Fibroblast of skin of scalp (primary cell): ENCODE measurements at regions not wholly inside any gene's neighbourhood (a gene's known extent, or its start where the extent isn't known, plus 50 kb on each side); places are given as distances from the start of the nearest gene placed in this dataset.
"Not testable (repeated sequence)": the region's sequence is repeated elsewhere in the genome, so short reads cannot be mapped to it uniquely, and the experiment has no call there.

Experiments
- DNase-seq: peaks from one replicate; pipeline ENCODE4 v3.0.0-alpha.2; 2013

DNA sequence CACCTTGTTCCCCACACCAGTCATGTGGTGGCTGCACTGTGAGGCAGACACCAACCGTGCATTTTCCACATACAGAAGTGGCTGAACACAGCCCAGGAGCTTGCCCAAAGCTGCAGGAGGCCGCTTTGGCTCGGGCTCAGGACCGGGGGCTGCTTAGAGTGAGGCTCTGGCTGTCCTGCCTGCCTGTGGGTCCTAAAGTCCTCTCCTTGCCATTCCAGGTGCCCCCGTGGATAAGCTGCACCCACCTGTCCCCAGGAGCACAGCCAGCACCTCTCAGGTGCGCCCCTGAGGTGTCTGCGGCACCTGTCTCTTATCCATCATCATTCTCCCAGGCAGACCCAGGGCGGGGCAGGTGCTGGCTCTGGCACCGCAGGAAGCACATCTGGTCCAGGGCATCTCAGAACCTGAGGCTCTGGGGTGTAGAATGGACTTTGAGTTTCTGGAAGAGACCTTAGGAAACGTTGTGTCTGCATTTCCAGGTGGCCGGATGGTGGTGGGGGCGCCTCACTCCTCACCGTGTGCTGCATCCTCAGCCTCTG, 180.5 kb upstream of the ZNF469 start:
- no peak for DNase-seq

GRCh38 chr16:88202856-88203681, 179.7 kb upstream of the ZNF469 start:
- DNase-seq, result not testable (repeated sequence)

DNA sequence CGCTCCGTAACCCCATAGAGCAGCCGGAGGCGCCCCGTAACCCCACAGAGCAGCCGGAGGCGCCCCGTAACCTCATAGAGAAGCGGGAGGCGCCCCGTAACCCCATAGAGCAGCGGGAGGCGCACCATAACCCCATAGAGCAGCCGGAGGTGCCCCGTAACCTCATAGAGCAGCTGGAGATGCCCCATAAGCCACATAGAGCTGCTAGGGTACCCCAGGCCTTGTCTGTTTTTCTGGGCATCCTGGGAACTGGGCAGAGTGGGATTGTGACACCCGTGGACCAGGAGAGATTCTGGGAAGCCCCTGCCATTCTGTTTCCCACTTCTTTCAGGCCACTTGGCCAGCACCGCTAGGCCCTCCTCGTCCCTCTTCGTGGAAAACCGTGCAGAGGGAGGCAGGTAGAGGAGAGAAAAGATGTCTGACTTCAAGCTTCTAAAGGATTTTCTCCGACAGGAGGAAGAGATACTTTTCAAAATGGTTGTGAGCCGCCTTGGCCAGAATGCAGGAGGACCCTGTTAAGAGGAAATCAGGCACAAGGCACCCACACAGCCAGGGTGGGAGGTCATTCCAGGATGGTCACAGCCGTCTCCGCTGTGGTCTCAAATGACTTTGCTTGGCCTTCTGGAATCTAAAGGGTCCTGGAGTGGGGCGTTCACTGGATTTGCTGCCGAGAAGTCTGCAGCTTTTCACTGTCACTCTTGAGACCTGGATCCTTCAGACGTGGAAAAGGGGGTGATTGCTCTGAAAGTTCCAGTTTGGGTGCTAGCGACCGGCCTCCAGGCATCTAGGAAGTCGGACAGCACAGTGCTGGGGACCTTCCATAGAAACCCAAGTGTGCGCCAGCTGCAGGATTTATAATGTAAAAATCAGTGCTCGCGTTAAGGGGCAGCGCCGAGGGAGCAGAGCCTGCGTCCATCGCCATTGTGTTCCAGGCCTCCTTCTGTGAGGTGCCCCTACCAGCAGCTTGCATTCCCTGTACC, 178.3 kb upstream of the ZNF469 start:
- DNase-seq, result not testable (repeated sequence)

DNA sequence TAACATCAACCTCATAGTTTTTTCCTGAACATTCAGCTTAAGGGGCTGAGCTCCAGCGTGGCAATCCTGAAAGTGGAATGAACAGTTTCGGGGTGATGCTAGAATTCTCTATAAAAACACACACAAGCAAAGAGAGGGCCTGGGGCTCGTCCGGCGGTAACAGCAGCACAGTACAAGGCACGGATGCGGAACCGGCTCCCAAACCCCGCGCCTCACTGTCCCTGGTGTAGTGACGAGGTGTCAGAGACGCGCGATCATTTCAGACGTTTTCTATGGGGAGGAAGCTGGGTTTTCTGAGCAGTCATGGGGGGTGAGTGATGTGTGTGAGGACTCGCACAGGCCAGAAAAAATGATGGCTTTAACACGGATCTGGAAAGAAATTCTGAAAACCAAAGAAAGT, 177.3 kb upstream of the ZNF469 start:
- not testable (repeated sequence) for DNase-seq

GRCh38 chr16:88206006-88206405, 176.8 kb upstream of the ZNF469 start:
- DNase-seq, result not testable (repeated sequence)

DNA sequence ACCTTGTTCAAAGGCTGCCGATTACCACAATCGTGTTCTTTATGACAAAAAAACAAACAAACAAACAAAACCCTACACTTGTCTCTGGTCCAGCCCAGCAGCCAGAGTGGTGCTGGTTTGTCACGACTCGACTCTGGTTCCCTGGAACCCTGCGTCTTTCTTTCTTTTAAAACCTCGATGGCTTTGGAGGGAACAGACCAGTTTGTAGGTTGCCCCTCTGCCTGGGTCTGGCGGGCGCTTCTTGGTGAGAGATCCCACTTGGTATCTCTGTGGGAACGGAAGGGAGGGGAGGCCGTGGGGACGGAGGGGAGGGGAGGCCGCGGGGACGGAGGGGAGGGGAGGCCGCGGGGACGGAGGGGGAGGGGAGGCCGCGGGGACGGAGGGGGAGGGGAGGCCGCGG, 176.2 kb upstream of the ZNF469 start:
- DNase-seq, result not testable (repeated sequence)

- DNase-seq, result no peak
Measured at GRCh38 chr16:88208112-88208511, 174.6 kb upstream of the ZNF469 start.

DNA sequence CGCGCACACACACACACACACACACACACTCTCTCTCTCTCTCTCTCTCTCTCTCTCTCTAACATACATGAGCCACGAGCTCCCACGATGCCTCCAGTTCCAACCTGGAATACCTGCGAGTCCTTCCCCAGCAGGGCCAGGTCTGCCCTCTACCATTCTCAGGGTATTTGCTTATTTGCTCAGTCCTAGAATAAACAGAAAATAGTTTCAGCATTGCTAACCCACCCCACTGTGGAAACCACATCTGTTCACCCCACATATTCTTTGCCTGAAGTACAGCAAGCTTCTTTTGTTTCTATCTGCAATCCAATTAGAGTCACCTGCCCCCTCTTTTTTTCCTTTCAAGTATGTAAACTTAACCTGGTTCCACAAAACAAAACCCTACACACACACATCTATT, 174.0 kb upstream of the ZNF469 start:
- not testable (repeated sequence) for DNase-seq

DNA sequence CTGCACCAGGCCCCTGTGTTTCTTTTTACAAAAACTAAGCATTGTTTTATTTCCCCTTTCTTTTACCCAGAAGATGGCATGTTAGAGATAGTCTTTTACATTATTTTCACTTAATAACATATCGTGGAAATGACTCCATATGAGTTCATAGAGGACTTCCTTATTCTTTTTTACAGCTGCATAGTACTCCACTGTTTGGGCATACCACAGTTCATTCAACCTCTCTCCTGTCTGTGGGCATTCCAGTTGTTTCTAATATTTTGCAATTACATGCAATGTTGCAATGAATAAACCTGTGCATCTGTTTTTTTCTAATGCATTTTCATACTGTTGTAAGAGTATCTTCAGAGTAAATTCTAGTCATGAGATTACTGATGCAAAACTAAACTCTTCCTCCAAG, 173.2 kb upstream of the ZNF469 start:
- DNase-seq, result not testable (repeated sequence)

DNA sequence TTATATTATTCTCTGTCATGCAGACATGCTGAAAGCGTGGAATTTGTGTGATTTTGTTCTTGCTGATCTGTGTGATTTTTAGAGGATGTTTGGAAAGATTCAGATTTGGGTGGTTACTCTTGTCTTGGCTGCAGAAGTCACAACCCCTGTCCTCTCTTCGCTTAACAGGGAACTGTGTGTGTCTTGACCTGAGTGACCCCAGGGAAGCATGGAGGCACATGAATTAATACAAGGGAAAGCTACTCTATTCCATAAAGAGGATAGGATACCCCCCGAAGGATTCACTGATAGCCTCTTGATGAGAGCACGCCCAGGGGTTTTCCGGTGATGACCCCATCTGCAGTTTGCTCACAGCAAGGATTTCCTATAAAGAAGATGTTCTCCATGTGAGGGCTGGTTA, 168.8 kb upstream of the ZNF469 start:
- not testable (repeated sequence) for DNase-seq

DNA sequence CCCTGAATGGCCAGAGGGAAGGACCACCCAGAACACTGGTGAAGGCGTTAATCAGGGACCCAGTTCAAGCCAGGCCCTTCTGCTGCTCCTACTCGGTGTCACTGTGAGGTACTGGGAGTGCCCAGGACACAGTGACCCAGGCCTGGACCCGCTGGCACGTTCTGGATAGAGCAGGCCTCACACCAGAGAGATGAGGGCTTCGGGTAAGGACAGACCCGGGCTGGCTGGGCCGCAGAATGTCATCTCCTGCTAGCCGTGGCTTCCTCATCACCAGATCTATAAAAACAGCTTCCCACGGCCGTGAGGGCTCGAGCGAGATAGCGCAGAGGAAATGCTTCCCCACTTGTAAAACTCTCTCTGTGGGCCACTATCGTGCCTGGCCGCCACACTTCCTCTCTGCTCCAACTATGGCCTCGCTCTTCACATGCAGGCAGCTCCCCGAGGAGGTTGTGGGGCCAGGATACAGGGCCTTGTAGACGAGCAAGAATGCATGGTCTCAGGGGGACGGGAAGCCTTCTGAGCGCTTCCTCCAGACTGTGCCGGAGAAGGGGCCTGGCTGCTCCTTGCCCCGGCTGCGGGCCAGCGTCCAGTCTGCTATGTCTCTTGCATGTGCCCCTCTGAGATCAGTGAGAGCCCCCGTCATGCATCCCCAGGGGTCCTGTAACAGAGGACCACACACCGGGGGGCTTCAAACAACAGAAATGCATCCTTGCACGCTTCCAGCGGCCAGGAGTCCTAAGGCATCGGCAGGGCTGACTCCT, 161.6 kb upstream of the ZNF469 start:
- DNase-seq, result not testable (repeated sequence)

DNA sequence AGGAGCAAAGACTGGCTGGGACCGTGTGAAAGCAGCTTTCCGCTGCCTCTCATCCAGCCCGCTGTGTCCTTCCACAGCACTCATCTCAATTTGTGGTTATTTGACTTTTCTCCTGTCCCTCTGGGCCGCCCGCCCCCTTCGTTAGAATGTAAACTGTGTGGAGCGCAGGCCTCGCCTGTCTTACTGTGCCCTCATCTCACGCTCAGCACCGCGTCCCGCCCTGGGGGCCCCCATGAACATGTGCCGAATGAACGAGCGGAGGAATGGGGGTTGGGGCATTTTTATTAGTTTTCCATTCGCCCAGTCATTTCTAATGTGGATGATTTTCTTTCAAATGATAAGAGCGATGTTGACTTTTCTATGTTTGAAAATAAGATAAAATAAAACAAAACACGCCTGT, 159.1 kb upstream of the ZNF469 start:
- not testable (repeated sequence) for DNase-seq

- DNase-seq, result not testable (repeated sequence)
Measured at GRCh38 chr16:88224131-88224898, 158.4 kb upstream of the ZNF469 start.

DNA sequence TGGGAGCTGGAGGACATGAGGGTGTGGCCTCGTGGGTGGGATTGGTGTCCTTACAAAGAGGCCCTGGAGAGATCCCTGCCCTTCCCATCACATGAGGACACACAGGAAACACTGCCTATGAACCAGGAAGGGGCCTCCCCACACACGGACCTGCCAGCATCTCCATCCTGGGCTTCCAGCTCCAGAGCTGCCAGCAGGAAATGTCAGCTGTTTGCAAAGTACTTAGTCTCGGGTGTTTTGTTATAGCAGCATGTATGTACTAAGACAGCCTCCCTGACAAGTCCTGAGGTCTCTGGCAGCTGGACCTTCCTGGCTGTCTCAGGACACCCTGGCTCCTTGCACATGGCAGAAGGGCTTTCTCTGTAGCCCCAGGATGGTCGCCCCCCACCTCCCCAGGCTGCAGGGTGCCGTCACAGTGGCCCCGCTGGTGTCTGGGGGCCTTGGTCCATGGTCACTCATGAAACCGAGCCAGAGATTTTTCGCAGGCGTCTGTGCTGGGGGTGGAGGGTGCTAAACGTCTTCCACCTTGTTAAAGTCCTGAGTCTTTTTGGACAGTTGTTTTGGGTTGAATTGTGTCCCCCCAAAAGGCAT, 157.0 kb upstream of the ZNF469 start:
- DNase-seq, result not testable (repeated sequence)

DNA sequence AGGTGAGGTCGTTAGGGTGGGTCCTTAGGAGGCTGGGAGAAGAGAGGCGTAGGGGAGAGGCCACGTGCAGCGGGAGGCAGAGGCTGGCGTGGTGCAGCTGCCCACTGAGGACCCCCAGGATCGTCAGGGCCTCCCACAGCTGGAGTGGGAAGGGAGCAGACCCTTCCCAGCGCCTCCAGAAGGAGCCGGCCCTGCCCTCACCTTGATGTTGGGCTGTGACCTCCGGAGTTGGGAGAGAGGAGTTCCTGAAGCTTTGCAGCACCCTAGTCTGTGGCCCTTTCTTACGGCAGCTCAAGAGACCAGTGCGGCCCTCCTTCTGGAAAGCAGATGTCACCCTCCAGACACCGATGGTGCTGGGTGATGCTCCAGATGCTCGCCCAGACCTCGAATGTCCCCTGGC, 156.5 kb upstream of the ZNF469 start:
- not testable (repeated sequence) for DNase-seq

GRCh38 chr16:88227026-88227721, 155.6 kb upstream of the ZNF469 start:
- not testable (repeated sequence) for DNase-seq

GRCh38 chr16:88227722-88228482, 154.9 kb upstream of the ZNF469 start:
- DNase-seq, result not testable (repeated sequence)

DNA sequence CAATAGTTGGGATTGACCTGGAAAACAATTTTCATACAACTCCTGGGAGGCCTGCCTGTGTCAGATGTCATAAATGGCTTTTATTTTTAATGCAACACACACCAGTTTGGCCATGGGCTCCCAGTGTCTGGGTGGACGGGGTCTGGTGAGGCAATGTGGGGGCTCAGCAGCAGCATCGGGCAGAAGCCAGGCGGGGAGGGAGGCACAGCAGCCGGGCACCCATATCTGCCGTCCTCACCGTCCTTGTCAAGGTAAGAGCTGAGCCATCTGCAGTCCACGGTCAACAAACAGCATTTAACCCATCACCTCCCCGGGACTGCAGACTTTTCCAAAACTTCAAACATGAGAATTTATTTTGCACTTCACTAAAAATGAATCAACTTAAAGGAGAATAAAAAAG, 154.0 kb upstream of the ZNF469 start:
- not testable (repeated sequence) for DNase-seq

- DNase-seq, result not testable (repeated sequence)
Measured at GRCh38 chr16:88229710-88230109, 153.0 kb upstream of the ZNF469 start.
